MCF 10A (cell line): ENCODE measurements at regions not wholly inside any gene's neighbourhood (a gene's known extent, or its start where the extent isn't known, plus 50 kb on each side); places are given as distances from the start of the nearest gene placed in this dataset.

Source experiments
- BruUV-seq: library from RNA; stranded (reverse); fragments of 400-500 nt; replicated peaks from 2 replicates; lab custom pipeline; 2021; lab: Mats Ljungman, UMichigan
- CTCF ChIA-PET: fragments of 300-600 bp; sonication (Branson Sonifier 250); formaldehyde crosslinking; extraction: SDS; loops from one replicate; lab custom pipeline; 2021; ENCODE audit warnings: antibody characterized with exemption, inconsistent platforms; lab: Yijun Ruan, JAX
- POLR2A ChIA-PET: fragments of 300-600, 350-650 bp; sonication (Branson Sonifier 250); formaldehyde crosslinking; extraction: SDS; loops from one replicate; lab custom pipeline; 2020; ENCODE audit warnings: antibody characterized with exemption, inconsistent platforms; lab: Yijun Ruan, JAX
- DNase-seq: peaks from one replicate; pipeline ENCODE4 v3.0.0-alpha.2; 2018; ENCODE audit not compliant: unreplicated experiment
- H3K27ac Mint-ChIP-seq: one replicate; pipeline ENCODE4 v1.8.0; 2022; ENCODE audit warnings: mild to moderate bottlenecking, low read depth, mixed read lengths; ENCODE audit not compliant: unreplicated experiment
- H3K27me3 Mint-ChIP-seq: one replicate; pipeline ENCODE4 v1.8.0; 2022; ENCODE audit warnings: mixed read lengths; ENCODE audit not compliant: insufficient read depth, unreplicated experiment
- H3K36me3 Mint-ChIP-seq: one replicate; pipeline ENCODE4 v1.8.0; 2022; ENCODE audit warnings: mild to moderate bottlenecking, moderate library complexity, mixed read lengths; ENCODE audit not compliant: insufficient read depth, unreplicated experiment
- H3K4me1 Mint-ChIP-seq: one replicate; pipeline ENCODE4 v1.8.0; 2022; ENCODE audit warnings: mixed read lengths; ENCODE audit not compliant: insufficient read depth, unreplicated experiment
- H3K4me3 Mint-ChIP-seq: one replicate; pipeline ENCODE4 v1.8.0; 2022; ENCODE audit warnings: mild to moderate bottlenecking, moderate library complexity, mixed read lengths; ENCODE audit not compliant: unreplicated experiment
- H3K9me3 Mint-ChIP-seq: one replicate; pipeline ENCODE4 v1.8.0; 2022; ENCODE audit warnings: mixed read lengths; ENCODE audit not compliant: unreplicated experiment
- intact Hi-C: fragments of 100-400 bp; cut with micrococcal nuclease; formaldehyde crosslinking; loops from 2 replicates; pipeline ENCODE4 v1.14.1; 2022
- TF ChIP-seq, protein P1 (sequence below): fragments of 200-600 bp; IDR thresholded peaks from one replicate; pipeline ENCODE4 v1.8.0; 2022; ENCODE audit warnings: antibody characterized with exemption, mild to moderate bottlenecking; ENCODE audit not compliant: unreplicated experiment

DNA sequence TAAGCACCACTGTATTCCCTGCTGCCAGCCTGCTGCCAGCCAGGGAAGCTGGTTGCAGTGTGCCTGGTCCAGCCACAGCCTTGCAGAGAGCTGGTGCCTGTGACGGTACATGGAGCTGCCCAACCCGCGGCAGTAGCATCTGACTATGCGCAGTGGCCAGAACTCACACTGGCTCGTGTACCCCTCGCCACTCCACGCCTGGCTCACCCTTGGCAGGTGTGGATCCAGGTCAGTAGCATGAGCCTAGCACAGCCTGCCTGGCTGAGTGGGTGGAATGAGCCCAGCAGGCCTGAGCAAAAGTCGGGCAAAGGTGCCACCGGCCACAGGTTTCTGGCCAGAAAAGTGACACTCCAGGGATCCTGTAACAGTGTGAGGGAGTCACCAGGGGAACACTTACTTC is 361.7 kb upstream of the MAP3K7 start:
- Mint-ChIP-seq H3K27ac (no peak overlapping the region), H3K4me1 (no peaks in the 10 kb centered on the region), H3K27me3 (no peaks in the 10 kb centered on the region), H3K4me3 (no peak overlapping the region), H3K9me3 (no peaks in the 10 kb centered on the region), H3K36me3 (no peaks in the 10 kb centered on the region)
- no peak for DNase-seq
- intact Hi-C loops = no loop called here
- ChIA-PET POLR2A (interaction anchor here (0.5 kb wide), 1 partner anchor 9 kb away, joined by 3 read pairs; no protein-coding TSS in a partner anchor), CTCF (interaction anchor here (0.6 to 1.1 kb wide), 2 partner anchors 8 to 672 kb away, joined by 3 to 7 read pairs; no protein-coding TSS in a partner anchor)
- TF ChIP-seq, protein P1, sequence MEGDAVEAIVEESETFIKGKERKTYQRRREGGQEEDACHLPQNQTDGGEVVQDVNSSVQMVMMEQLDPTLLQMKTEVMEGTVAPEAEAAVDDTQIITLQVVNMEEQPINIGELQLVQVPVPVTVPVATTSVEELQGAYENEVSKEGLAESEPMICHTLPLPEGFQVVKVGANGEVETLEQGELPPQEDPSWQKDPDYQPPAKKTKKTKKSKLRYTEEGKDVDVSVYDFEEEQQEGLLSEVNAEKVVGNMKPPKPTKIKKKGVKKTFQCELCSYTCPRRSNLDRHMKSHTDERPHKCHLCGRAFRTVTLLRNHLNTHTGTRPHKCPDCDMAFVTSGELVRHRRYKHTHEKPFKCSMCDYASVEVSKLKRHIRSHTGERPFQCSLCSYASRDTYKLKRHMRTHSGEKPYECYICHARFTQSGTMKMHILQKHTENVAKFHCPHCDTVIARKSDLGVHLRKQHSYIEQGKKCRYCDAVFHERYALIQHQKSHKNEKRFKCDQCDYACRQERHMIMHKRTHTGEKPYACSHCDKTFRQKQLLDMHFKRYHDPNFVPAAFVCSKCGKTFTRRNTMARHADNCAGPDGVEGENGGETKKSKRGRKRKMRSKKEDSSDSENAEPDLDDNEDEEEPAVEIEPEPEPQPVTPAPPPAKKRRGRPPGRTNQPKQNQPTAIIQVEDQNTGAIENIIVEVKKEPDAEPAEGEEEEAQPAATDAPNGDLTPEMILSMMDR = no peak
- BruUV-seq = no TSS peak

DNA sequence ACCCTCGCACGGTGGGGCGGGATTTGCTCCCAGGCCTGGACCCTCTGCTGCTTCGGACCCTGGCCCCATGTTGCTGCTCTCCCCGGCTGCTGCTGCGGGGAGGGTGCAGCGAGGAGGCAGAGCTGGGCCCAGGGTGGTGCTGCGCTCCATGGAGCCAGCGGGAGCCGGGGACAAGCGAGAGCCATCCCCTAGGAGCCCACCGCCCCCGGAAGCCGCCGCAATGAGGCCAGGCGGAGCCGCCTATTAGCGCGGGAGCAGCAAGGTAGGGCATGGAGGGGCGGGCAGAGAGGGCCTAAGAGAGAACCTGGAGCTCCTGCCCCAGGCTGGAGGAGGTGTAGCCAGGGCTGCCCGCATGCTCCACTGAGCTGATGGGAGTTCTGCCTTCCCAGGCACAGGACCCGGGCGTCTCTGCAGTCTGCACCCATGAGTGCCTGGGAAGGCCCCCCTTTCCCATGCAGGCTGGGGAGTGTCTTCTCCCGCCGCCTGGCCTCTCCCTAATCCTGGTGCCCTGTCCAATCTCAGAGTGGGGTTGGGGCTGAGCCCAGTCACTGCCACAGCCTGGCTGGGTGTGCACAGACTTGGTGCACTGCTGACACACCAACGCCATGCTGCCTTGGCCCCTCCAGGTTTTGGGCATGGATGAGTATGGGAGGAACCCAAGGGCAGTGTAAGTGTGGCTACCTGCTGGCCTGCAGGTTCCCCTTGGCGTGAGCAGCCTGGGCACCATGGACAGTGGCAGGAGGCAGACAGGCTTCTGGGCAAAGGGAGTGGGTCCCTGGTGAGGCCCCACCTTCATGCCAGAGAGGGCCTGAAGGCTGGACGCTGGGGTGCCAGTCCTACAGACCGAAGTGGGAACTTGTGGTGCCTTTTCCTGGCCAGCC is 360.6 kb upstream of the MAP3K7 start:
- no peak overlapping the region for H3K4me3 Mint-ChIP-seq
- TF ChIP-seq, protein P1 = no peak
- ChIA-PET CTCF (interaction anchor here (0.6 to 1.5 kb wide), 2 partner anchors 134 to 674 kb away, joined by 3 to 4 read pairs; no protein-coding TSS in a partner anchor), POLR2A (no interaction called here)
- H3K27me3 Mint-ChIP-seq = no peaks in the 10 kb centered on the region
- H3K36me3 Mint-ChIP-seq = no peaks in the 10 kb centered on the region
- H3K9me3 Mint-ChIP-seq = no peaks in the 10 kb centered on the region
- no peaks in the 10 kb centered on the region for H3K4me1 Mint-ChIP-seq
- no peak for DNase-seq
- H3K27ac Mint-ChIP-seq = no peak overlapping the region
- BruUV-seq = no TSS peak
- intact Hi-C loops = no loop called here

DNA sequence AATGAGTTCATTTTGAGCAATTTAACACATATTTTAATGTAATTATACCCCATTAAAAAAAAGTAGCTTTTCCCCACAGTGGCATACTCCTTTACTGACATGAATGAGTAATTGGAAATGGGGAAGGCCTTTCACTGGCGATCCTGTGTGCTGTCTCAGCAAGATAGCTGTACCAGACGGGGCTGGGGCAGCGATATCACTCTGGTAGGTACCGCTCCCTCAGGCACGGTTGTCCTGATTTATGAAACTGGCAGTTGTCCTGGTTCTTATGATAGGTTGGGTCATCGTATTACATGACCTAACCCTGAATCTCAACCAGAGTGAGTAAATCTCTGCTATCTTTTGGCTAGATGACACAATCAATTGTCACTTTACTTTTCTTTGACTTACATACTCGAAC is 355.0 kb upstream of the MAP3K7 start:
- TF ChIP-seq, protein P1 = no peak
- peaks cover 6% of the 10 kb centered on the region for H3K4me1 Mint-ChIP-seq
- no TSS peak for BruUV-seq
- no peak overlapping the region for H3K4me3 Mint-ChIP-seq
- no peaks in the 10 kb centered on the region for H3K36me3 Mint-ChIP-seq
- H3K27ac Mint-ChIP-seq = no peak overlapping the region
- no peaks in the 10 kb centered on the region for H3K27me3 Mint-ChIP-seq
- no peaks in the 10 kb centered on the region for H3K9me3 Mint-ChIP-seq
- CTCF ChIA-PET = interaction anchor here (0.6 to 3.2 kb wide), 14 partner anchors 9 to 1441 kb away, joined by 3 to 34 read pairs (median 6); no protein-coding TSS in a partner anchor
- no peak for DNase-seq
- POLR2A ChIA-PET = no interaction called here
- intact Hi-C loops = loop anchor here (1.0 to 5.0 kb wide), 2 partner anchors 95 to 139 kb away; no protein-coding TSS in a partner anchor

DNA sequence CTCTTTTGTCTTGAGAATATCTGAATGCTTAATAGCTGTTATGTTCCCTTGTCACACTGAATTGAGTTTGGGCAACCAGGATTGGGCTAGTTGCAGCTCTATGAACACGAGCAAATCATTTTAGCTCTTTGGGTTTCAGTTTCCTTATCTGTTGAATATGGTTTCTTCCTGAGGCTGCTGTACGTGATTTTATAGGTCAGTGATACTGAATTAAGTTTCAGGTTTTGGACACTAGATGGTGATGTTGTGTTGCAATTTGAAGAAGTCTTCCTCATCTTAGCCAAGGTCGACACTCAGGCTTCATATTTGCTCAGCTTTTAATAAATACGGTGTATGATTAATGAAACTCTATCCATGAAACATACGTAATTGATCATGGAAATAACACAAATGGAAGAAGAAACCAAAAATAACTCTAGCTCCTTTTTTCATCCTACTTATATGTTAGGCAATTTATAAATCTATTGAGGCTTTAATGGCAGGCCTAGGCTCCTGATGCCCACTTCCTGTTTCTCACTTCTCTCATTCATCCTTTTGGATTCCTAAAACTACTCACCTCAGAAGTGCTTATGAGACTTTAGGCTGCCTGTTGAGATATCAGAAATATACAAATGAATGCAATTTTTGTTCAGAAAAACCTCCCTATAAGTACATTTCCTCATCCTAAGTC is 354.1 kb upstream of the MAP3K7 start:
- POLR2A ChIA-PET = interaction anchor here (1.1 kb wide), 1 partner anchor 55 kb away, joined by 3 read pairs; no protein-coding TSS in a partner anchor
- BruUV-seq = no TSS peak
- DNase-seq = peak; percentile 68

More for the DNA sequence above, 354.1 kb upstream of the MAP3K7 start:
- H3K36me3 Mint-ChIP-seq = no peaks in the 10 kb centered on the region
- TF ChIP-seq, protein P1 = peak; percentile 51
- H3K4me3 Mint-ChIP-seq = peak overlapping the region; percentile 43
- no peaks in the 10 kb centered on the region for H3K9me3 Mint-ChIP-seq
- H3K27ac Mint-ChIP-seq = no peak overlapping the region
- H3K4me1 Mint-ChIP-seq = peaks cover 6% of the 10 kb centered on the region
- CTCF ChIA-PET = interaction anchor here (0.5 to 3.2 kb wide), 41 partner anchors 8 to 1181 kb away, joined by 3 to 34 read pairs (median 4); no protein-coding TSS in a partner anchor
- no peaks in the 10 kb centered on the region for H3K27me3 Mint-ChIP-seq
- intact Hi-C loops = loop anchor here (1.0 to 5.0 kb wide), 2 partner anchors 94 to 140 kb away; no protein-coding TSS in a partner anchor
